Hepatocyte (in vitro differentiated cells): ENCODE measurements at regions not wholly inside any gene's neighbourhood (a gene's known extent, or its start where the extent isn't known, plus 50 kb on each side); places are given as distances from the start of the nearest gene placed in this dataset.
"Not testable (repeated sequence)": the region's sequence is repeated elsewhere in the genome, so short reads cannot be mapped to it uniquely, and the experiment has no call there.

ENCODE experiments used
- DNase-seq: peaks from one replicate; pipeline ENCODE4 v3.0.0-alpha.2; 2016; ENCODE audit warnings: low spot score
- H2AFZ ChIP-seq: fragments of 200-600 bp; sonication (generic); 2 replicates; pipeline ENCODE4 v1.6.0; 2016; ENCODE audit warnings: antibody characterized with exemption, mild to moderate bottlenecking
- H3K27ac ChIP-seq: fragments of 200-600 bp; sonication (generic); 2 replicates; pipeline ENCODE4 v1.5.1; 2016; ENCODE audit warnings: mild to moderate bottlenecking
- H3K27me3 ChIP-seq: fragments of 200-600 bp; sonication (generic); 2 replicates; pipeline ENCODE4 v1.6.1; 2016
- H3K36me3 ChIP-seq: fragments of 200-600 bp; sonication (generic); replicated peaks from 2 replicates; pipeline ENCODE4 v1.5.1; 2016; ENCODE audit warnings: low read depth; ENCODE audit not compliant: insufficient read depth
- H3K4me1 ChIP-seq: fragments of 200-600 bp; sonication (generic); 2 replicates; pipeline ENCODE4 v1.5.1; 2016; ENCODE audit warnings: mild to moderate bottlenecking, moderate library complexity; ENCODE audit not compliant: insufficient read depth
- H3K4me2 ChIP-seq: fragments of 200-600 bp; sonication (generic); 2 replicates; pipeline ENCODE4 v1.6.0; 2016
- H3K4me3 ChIP-seq: fragments of 200-600 bp; sonication (generic); 2 replicates; pipeline ENCODE4 v1.5.1; 2016; ENCODE audit warnings: mild to moderate bottlenecking
- H3K79me2 ChIP-seq: fragments of 200-600 bp; sonication (generic); 2 replicates; pipeline ENCODE4 v1.6.0; 2017; ENCODE audit warnings: mild to moderate bottlenecking
- H3K9me2 ChIP-seq: fragments of 200-600 bp; sonication (generic); replicated peaks from 2 replicates; pipeline ENCODE4 v1.6.0; 2017; ENCODE audit warnings: mild to moderate bottlenecking; ENCODE audit not compliant: insufficient read depth
- H3K9me3 ChIP-seq: fragments of 200-600 bp; sonication (generic); 2 replicates; pipeline ENCODE4 v1.5.1; 2016; ENCODE audit warnings: low read depth, mild to moderate bottlenecking
- H4K20me1 ChIP-seq: fragments of 200-600 bp; sonication (generic); 2 replicates; pipeline ENCODE4 v1.6.0; 2016; ENCODE audit warnings: mild to moderate bottlenecking; ENCODE audit not compliant: insufficient read depth, poor library complexity, severe bottlenecking
- EZH2 ChIP-seq: fragments of 200-600 bp; sonication (generic); IDR thresholded peaks from 2 replicates; pipeline ENCODE4 v1.6.1; 2016; ENCODE audit warnings: antibody characterized with exemption, mild to moderate bottlenecking, borderline replicate concordance
- EZH2phosphoT487 ChIP-seq: fragments of 200-600 bp; sonication (generic); IDR thresholded peaks from one replicate; pipeline ENCODE4 v1.6.1; 2018; ENCODE audit warnings: antibody characterized with exemption, mild to moderate bottlenecking, low read depth, moderate library complexity; ENCODE audit not compliant: unreplicated experiment, severe bottlenecking
- WGBS: methylation state at CpG from one replicate; pipeline ENCODE4 v1.1.6; 2016; ENCODE audit warnings: low lambda C conversion rate; ENCODE audit errors: missing lambda C conversion rate; 5-methylcytosine and 5-hydroxymethylcytosine counted together
- TF ChIP-seq, protein P1 (sequence below): fragments of 200-600 bp; sonication (generic); IDR thresholded peaks from 2 replicates; pipeline ENCODE4 v1.5.1; 2016; ENCODE audit warnings: antibody characterized with exemption, mild to moderate bottlenecking; ENCODE audit not compliant: poor library complexity

DNA sequence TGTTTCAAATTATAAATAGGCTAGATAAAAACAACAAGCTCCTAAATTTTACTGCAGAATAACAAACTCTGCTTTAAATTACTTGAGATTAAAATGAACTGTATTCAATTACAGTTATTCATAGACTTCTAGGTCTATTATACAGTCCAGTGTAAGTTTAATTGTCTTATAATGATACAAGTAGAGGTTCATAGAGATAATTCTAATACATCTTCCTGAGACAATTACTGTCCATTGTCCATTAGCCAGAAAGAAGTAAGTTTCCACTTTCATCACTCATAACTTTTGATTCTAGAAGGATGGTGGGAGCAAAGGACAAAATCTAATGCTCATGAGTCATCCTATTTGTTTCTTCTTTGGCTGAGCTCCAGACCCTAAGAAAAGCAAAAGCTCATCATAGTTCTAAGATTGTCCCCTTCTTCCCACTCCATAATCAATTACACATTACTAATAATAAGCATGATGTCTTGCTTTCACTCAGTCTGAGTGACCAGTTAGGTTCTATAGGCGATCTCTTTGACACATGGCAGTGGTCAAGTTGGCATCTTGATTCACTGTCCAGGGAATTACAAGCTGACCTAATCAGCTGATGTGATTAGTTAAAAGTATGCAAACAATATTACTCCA, 502.5 kb upstream of the IZUMO3 start:
- H4K20me1 ChIP-seq, result no peaks in the 10 kb centered on the region
- no peaks in the 10 kb centered on the region for H3K79me2 ChIP-seq
- no peak overlapping the region for H3K27ac ChIP-seq
- no peak for DNase-seq
- no peak overlapping the region for H3K4me3 ChIP-seq
- no peaks in the 10 kb centered on the region for H3K9me2 ChIP-seq
- H3K27me3 ChIP-seq, result no peaks in the 10 kb centered on the region
- H3K4me2 ChIP-seq, result no peak overlapping the region
- H3K36me3 ChIP-seq, result no peaks in the 10 kb centered on the region
- 87% methylated on average over 1 of the region's 1 CpG for WGBS
- H3K9me3 ChIP-seq, result no peaks in the 10 kb centered on the region
- no peak overlapping the region for H2AFZ ChIP-seq
- TF ChIP-seq, protein P1, sequence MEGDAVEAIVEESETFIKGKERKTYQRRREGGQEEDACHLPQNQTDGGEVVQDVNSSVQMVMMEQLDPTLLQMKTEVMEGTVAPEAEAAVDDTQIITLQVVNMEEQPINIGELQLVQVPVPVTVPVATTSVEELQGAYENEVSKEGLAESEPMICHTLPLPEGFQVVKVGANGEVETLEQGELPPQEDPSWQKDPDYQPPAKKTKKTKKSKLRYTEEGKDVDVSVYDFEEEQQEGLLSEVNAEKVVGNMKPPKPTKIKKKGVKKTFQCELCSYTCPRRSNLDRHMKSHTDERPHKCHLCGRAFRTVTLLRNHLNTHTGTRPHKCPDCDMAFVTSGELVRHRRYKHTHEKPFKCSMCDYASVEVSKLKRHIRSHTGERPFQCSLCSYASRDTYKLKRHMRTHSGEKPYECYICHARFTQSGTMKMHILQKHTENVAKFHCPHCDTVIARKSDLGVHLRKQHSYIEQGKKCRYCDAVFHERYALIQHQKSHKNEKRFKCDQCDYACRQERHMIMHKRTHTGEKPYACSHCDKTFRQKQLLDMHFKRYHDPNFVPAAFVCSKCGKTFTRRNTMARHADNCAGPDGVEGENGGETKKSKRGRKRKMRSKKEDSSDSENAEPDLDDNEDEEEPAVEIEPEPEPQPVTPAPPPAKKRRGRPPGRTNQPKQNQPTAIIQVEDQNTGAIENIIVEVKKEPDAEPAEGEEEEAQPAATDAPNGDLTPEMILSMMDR, result no peak
- TF ChIP-seq EZH2phosphoT487 (no peak), EZH2 (no peak)
- H3K4me1 ChIP-seq, result no peaks in the 10 kb centered on the region

DNA sequence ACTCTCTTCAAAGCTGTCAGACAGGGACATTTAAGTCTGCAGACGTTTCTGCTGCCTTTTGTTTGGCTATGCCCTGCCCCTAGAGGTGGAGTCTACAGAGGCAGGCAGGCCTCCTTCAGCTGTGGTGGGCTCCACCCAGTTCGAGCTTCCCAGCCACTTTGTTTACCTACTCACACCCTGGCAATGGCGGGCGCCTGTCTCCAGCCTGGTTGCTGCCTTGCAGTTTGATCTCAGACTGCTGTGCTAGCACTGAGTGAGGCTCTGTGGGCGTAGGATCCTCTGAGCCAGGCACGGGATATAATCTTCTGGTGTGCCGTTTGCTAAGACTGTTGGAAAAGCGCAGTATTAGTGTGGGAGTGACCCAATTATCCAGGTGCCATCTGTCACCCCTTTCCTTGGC, 499.8 kb upstream of the IZUMO3 start:
- 82% methylated on average over 8 of the region's 8 CpGs for WGBS
- not testable (repeated sequence) for H3K9me3 ChIP-seq, H3K9me2 ChIP-seq, H2AFZ ChIP-seq, H3K36me3 ChIP-seq, H3K27ac ChIP-seq, H3K27me3 ChIP-seq, H3K4me3 ChIP-seq, H3K79me2 ChIP-seq, H3K4me1 ChIP-seq, H4K20me1 ChIP-seq, DNase-seq, H3K4me2 ChIP-seq

DNA sequence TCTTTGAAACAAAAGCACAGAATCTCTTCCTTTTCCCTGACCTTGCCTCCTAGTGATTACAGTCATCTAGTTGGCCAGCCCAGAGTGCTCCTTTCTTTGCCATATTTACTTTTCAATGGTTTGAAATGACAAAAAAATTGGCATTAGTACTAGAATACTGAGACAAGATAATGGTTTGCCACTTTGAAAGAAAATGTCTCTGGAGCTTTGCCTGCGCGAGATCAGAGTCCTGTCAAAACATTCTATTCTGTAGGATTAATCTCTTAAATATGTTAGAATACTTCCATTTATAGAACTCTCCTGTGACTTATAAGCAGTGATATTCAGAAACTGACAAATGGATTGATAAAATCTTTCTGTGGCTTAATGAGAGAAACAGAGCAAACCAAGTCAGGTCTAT, 484.0 kb upstream of the IZUMO3 start:
- no peaks in the 10 kb centered on the region for H3K27me3 ChIP-seq
- H4K20me1 ChIP-seq, result no peaks in the 10 kb centered on the region
- no peak overlapping the region for H2AFZ ChIP-seq
- H3K4me1 ChIP-seq, result no peaks in the 10 kb centered on the region
- TF ChIP-seq, protein P1, result no peak
- TF ChIP-seq EZH2, result no peak
- H3K9me3 ChIP-seq, result no peaks in the 10 kb centered on the region
- no peak overlapping the region for H3K4me2 ChIP-seq
- 83% methylated on average over 2 of the region's 2 CpGs for WGBS
- no peak for DNase-seq
- H3K9me2 ChIP-seq, result no peaks in the 10 kb centered on the region
- no peak overlapping the region for H3K27ac ChIP-seq
- H3K4me3 ChIP-seq, result no peak overlapping the region
- H3K36me3 ChIP-seq, result no peaks in the 10 kb centered on the region
- no peaks in the 10 kb centered on the region for H3K79me2 ChIP-seq

DNA sequence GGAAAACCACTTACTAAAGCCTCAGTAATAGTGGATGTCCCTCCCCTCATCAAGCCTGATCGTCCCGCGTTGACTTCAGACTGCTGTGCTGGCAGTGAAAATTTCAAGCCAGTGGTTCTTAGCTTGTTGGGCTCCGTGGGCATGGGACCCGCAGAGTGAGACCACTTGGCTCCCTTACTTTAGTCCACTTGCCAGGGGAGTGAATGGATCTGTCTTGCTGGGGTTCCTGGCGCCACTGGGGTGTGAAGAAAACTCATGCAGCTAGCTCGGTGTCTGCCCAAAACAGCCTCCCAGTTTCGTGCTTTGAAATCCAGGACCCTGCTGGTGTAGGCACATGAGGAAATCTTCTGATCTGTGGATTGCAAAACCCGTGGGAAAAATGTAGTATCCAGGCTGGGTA, 480.0 kb upstream of the IZUMO3 start:
- Histone ChIP-seq H3K4me3 (no peak overlapping the region), H3K79me2 (no peaks in the 10 kb centered on the region), H3K36me3 (no peaks in the 10 kb centered on the region), H3K27ac (no peak overlapping the region), H3K9me3 (no peaks in the 10 kb centered on the region), H3K9me2 (no peaks in the 10 kb centered on the region), H3K4me1 (no peaks in the 10 kb centered on the region), H3K4me2 (no peak overlapping the region), H3K27me3 (no peaks in the 10 kb centered on the region), H4K20me1 (no peaks in the 10 kb centered on the region), H2AFZ (no peak overlapping the region)
- no peak for TF ChIP-seq EZH2phosphoT487
- TF ChIP-seq, protein P1, result no peak
- no peak for TF ChIP-seq EZH2
- no peak for DNase-seq
- 88% methylated on average over 9 of the region's 9 CpGs for WGBS
